ENCODE measurements at regions not wholly inside any gene's neighbourhood (a gene's known extent, or its start where the extent isn't known, plus 50 kb on each side); places are given as distances from the start of the nearest gene placed in this dataset.

GRCh38 chr7:153027210-153027609, 267.7 kb downstream of the ACTR3B start:
- H3K36me3 ChIP-seq (ENCODE audit: control insufficient read depth, insufficient read depth, low read length), result no peaks in the 10 kb centered on the region
- H3K9me3 ChIP-seq (ENCODE audit: control insufficient read depth, insufficient read depth, low read depth, low read length), result no peaks in the 10 kb centered on the region
- no peaks in the 10 kb centered on the region; the same call in 1 of the 2 replicates for H3K27me3 ChIP-seq (ENCODE audit: control insufficient read depth, insufficient read depth, low read length)
- no TSS peak for BruUV-seq (replicated peaks)
- H3K27ac ChIP-seq (ENCODE audit: low read length), result no peak overlapping the region
- ChIA-PET POLR2A (no interaction called here), CTCF (no interaction called here)
- intact Hi-C loops (cut with micrococcal nuclease; ENCODE audit: unreplicated experiment), result no loop called here
- H3K4me1 ChIP-seq (ENCODE audit: control insufficient read depth, insufficient read depth, low read length), result no peaks in the 10 kb centered on the region; the same call in 1 of the 2 replicates
- ATAC-seq (no peak), DNase-seq (ENCODE audit: low read depth, low spot score) (no peak)
- no peak for TF ChIP-seq TCF7L2 (IDR thresholded peaks at IDR 0.05; ENCODE audit: low read depth, low read length)
- TF ChIP-seq SIN3A (IDR thresholded peaks at IDR 0.05; ENCODE audit: borderline replicate concordance, insufficient read depth, low read depth, low read length), result no peak
- no peak for TF ChIP-seq CTCF (IDR thresholded peaks at IDR 0.05)
- no peak for TF ChIP-seq POLR2AphosphoS5 (IDR thresholded peaks at IDR 0.05; ENCODE audit: low read depth, low read length)
- TF ChIP-seq REST (IDR thresholded peaks at IDR 0.05; ENCODE audit: insufficient read depth in 1 of 2, low read depth in 2 of 2, low read length in 1 of 2), result no peak
- H3K4me3 ChIP-seq (ENCODE audit: low read depth in 2 of 2, low read length in 2 of 2), result no peak overlapping the region
- in situ Hi-C loops (cut with HindIII; ENCODE audit: low pct_unique_long_range_greater_than_20kb, low sequenced_read_pairs), result no loop called here

- TF ChIP-seq CTCF (IDR thresholded peaks at IDR 0.05), result no peak
- no peak for TF ChIP-seq REST (IDR thresholded peaks at IDR 0.05; ENCODE audit: insufficient read depth in 1 of 2, low read depth in 2 of 2, low read length in 1 of 2)
- no peak for TF ChIP-seq TCF7L2 (IDR thresholded peaks at IDR 0.05; ENCODE audit: low read depth, low read length)
- TF ChIP-seq SIN3A (IDR thresholded peaks at IDR 0.05; ENCODE audit: borderline replicate concordance, insufficient read depth, low read depth, low read length), result no peak
- TF ChIP-seq POLR2AphosphoS5 (IDR thresholded peaks at IDR 0.05; ENCODE audit: low read depth, low read length), result no peak
- Histone ChIP-seq H3K9me3 (ENCODE audit: control insufficient read depth, insufficient read depth, low read depth, low read length) (no peaks in the 10 kb centered on the region), H3K27ac (ENCODE audit: low read length) (no peak overlapping the region), H3K4me3 (ENCODE audit: low read depth in 2 of 2, low read length in 2 of 2) (no peak overlapping the region), H3K27me3 (ENCODE audit: control insufficient read depth, insufficient read depth, low read length) (no peaks in the 10 kb centered on the region; the same call in 1 of the 2 replicates), H3K36me3 (ENCODE audit: control insufficient read depth, insufficient read depth, low read length) (no peaks in the 10 kb centered on the region), H3K4me1 (ENCODE audit: control insufficient read depth, insufficient read depth, low read length) (no peaks in the 10 kb centered on the region; the same call in 1 of the 2 replicates)
- no peak for DNase-seq (ENCODE audit: low read depth, low spot score)
- no TSS peak for BruUV-seq (replicated peaks)
- ChIA-PET POLR2A (no interaction called here), CTCF (no interaction called here)
- in situ Hi-C loops (cut with HindIII; ENCODE audit: low pct_unique_long_range_greater_than_20kb, low sequenced_read_pairs) (no loop called here), intact Hi-C loops (cut with micrococcal nuclease; ENCODE audit: unreplicated experiment) (no loop called here)
- ATAC-seq, result no peak
Measured at GRCh38 chr7:153027904-153028303, 268.4 kb downstream of the ACTR3B start.
